SK-N-SH (cell line): ENCODE measurements at regions not wholly inside any gene's neighbourhood (a gene's known extent, or its start where the extent isn't known, plus 50 kb on each side); places are given as distances from the start of the nearest gene placed in this dataset.

ENCODE experiments used
- CTCF ChIA-PET: fragments of 300-600, 350-600 bp; formaldehyde crosslinking; extraction: SDS; loops from one replicate; lab custom pipeline; 2021; lab: Yijun Ruan, JAX
- POLR2A ChIA-PET: fragments of 350-600 bp; sonication (Branson Sonifier 250); formaldehyde crosslinking; extraction: SDS; loops from one replicate; lab custom pipeline; 2020; ENCODE audit warnings: antibody characterized with exemption, inconsistent platforms; lab: Yijun Ruan, JAX
- DNase-seq: peaks from one replicate; pipeline ENCODE4 v3.0.0; 2012
- H2AFZ ChIP-seq: fragments of 200-600 bp; sonication (generic); 2 replicates; pipeline ENCODE4 v1.8.1; 2016; ENCODE audit warnings: antibody characterized with exemption, mild to moderate bottlenecking, low read depth
- H3F3A ChIP-seq: fragments of 200-600 bp; sonication (generic); replicated peaks from 2 replicates; pipeline ENCODE3; 2016; ENCODE audit warnings: antibody characterized with exemption, mild to moderate bottlenecking; ENCODE audit not compliant: insufficient read depth
- H3K27ac ChIP-seq, 2 experiments: fragments of 200-500 bp in 1 of 2; fragments of 200-600 bp in 1 of 2; sonication (Bioruptor generic) in 1 of 2; sonication (generic), shearing (Covaris generic) in 1 of 2; 2 replicates each; pipeline versions ENCODE4 v1.5.1 to v1.6.1; 2014 to 2016; ENCODE audit warnings: low read depth in 2 of 2, inconsistent platforms in 1 of 2, low read length in 1 of 2, mild to moderate bottlenecking in 1 of 2, mixed read lengths in 1 of 2
- H3K27me3 ChIP-seq: fragments of 200-600 bp; sonication (generic), shearing (Covaris generic); 2 replicates; pipeline ENCODE4 v1.6.1; 2016; ENCODE audit warnings: mixed run types; ENCODE audit not compliant: insufficient read depth
- H3K36me3 ChIP-seq, 2 experiments: fragments of 200-500 bp in 1 of 2; fragments of 200-600 bp in 1 of 2; sonication (Bioruptor generic) in 1 of 2; sonication (generic) in 1 of 2; replicated peaks in 1 of 2; 2 replicates each; pipeline versions ENCODE3 to v1.5.1; 2014 to 2016; ENCODE audit warnings: low read length in 1 of 2, mild to moderate bottlenecking in 1 of 2; ENCODE audit not compliant: insufficient read depth in 2 of 2, control insufficient read depth in 1 of 2
- H3K4me1 ChIP-seq, 2 experiments: fragments of 200-500 bp in 1 of 2; fragments of 200-600 bp in 1 of 2; sonication (Bioruptor generic) in 1 of 2; sonication (generic), shearing (Covaris generic) in 1 of 2; 2 replicates each; pipeline versions ENCODE4 v1.5.1 to v1.6.1; 2014 to 2016; ENCODE audit warnings: low read depth in 1 of 2, low read length in 1 of 2, mixed run types in 1 of 2; ENCODE audit not compliant: insufficient read depth in 2 of 2, control insufficient read depth in 1 of 2
- H3K4me2 ChIP-seq: fragments of 200-600 bp; sonication (generic), shearing (Covaris generic); 2 replicates; pipeline ENCODE4 v1.6.1; 2017; ENCODE audit warnings: mixed run types
- H3K4me3 ChIP-seq, 2 experiments: fragments of 200-500 bp in 1 of 2; fragments of 200-600 bp in 1 of 2; sonication (Bioruptor generic) in 1 of 2; sonication (generic), shearing (Covaris generic) in 1 of 2; 2 replicates each; pipeline versions ENCODE4 v1.5.1 to v1.8.1; 2014 to 2016; ENCODE audit warnings: low read depth in 2 of 2, inconsistent platforms in 1 of 2, low read length in 1 of 2, mild to moderate bottlenecking in 1 of 2, mixed read lengths in 1 of 2, moderate library complexity in 1 of 2
- H3K79me2 ChIP-seq: fragments of 200-600 bp; sonication (generic); 2 replicates; pipeline ENCODE4 v1.8.1; 2017; ENCODE audit warnings: mild to moderate bottlenecking; ENCODE audit not compliant: insufficient read depth
- H3K9ac ChIP-seq: fragments of 200-600 bp; sonication (generic); 2 replicates; pipeline ENCODE4 v1.6.1; 2017; ENCODE audit warnings: mixed run types
- H3K9me2 ChIP-seq: fragments of 200-600 bp; sonication (generic); 2 replicates; pipeline ENCODE4 v1.6.1; 2017; ENCODE audit warnings: mixed run types
- H3K9me3 ChIP-seq: fragments of 200-600 bp; sonication (generic); 2 replicates; pipeline ENCODE4 v1.6.1; 2017; ENCODE audit warnings: mixed run types, mild to moderate bottlenecking, moderate library complexity
- H4K20me1 ChIP-seq: fragments of 200-600 bp; sonication (generic); 2 replicates; pipeline ENCODE4 v1.6.1; 2017; ENCODE audit warnings: mild to moderate bottlenecking, mixed run types; ENCODE audit not compliant: insufficient read depth
- CHD2 ChIP-seq: fragments of 150-350 bp; IDR thresholded peaks from 2 replicates; pipeline ENCODE4 v1.6.1; 2018; ENCODE audit warnings: low read length; ENCODE audit not compliant: partially characterized antibody
- EP300 ChIP-seq, 2 experiments: IDR thresholded peaks; 2 replicates each; pipeline versions ENCODE4 v1.4.0 to v1.6.1; 2012; ENCODE audit warnings: borderline replicate concordance in 1 of 2, low read depth in 1 of 2, low read length in 1 of 2
- EZH2phosphoT487 ChIP-seq: fragments of 200-600 bp; sonication (generic); IDR thresholded peaks from 2 replicates; pipeline ENCODE4 v1.6.1; 2017; ENCODE audit warnings: low read depth, mixed run types, mild to moderate bottlenecking, antibody characterized with exemption, moderate library complexity, borderline replicate concordance
- FOSL2 ChIP-seq: IDR thresholded peaks from 2 replicates; pipeline ENCODE4 v1.4.0; 2012; ENCODE audit warnings: low read depth, mild to moderate bottlenecking, moderate library complexity, borderline replicate concordance
- FOXM1 ChIP-seq: IDR thresholded peaks from 2 replicates; pipeline ENCODE4 v1.4.0; 2012; ENCODE audit warnings: low read depth, mild to moderate bottlenecking
- GABPA ChIP-seq: IDR thresholded peaks from 2 replicates; pipeline ENCODE4 v1.4.0; 2012; ENCODE audit warnings: low read depth, mild to moderate bottlenecking
- GATA2 ChIP-seq: sonication (generic); formaldehyde crosslinking; IDR thresholded peaks from 2 replicates; pipeline ENCODE4 v1.5.0; 2020; ENCODE audit warnings: mild to moderate bottlenecking, missing genetic modification reagents
- JUND ChIP-seq: IDR thresholded peaks from 2 replicates; pipeline ENCODE4 v1.4.0; 2012
- MXI1 ChIP-seq: IDR thresholded peaks from 2 replicates; pipeline ENCODE4 v1.6.1; 2012; ENCODE audit warnings: mild to moderate bottlenecking, low read depth, low read length, improper control_type of control experiment
- RAD21 ChIP-seq: IDR thresholded peaks from 2 replicates; pipeline ENCODE4 v1.6.1; 2012; ENCODE audit warnings: mild to moderate bottlenecking, low read length
- RFX5 ChIP-seq: IDR thresholded peaks from 2 replicates; pipeline ENCODE4 v1.6.1; 2012; ENCODE audit warnings: mild to moderate bottlenecking, improper control_type of control experiment, low read length
- RXRA ChIP-seq: IDR thresholded peaks from 2 replicates; pipeline ENCODE4 v1.4.0; 2012; ENCODE audit warnings: low read depth, mild to moderate bottlenecking, borderline replicate concordance
- SIN3A ChIP-seq: IDR thresholded peaks from 2 replicates; pipeline ENCODE4 v1.6.1; 2012; ENCODE audit warnings: low read depth, mild to moderate bottlenecking, low read length, moderate library complexity, borderline replicate concordance
- SMC3 ChIP-seq: IDR thresholded peaks from 2 replicates; pipeline ENCODE4 v1.6.1; 2012; ENCODE audit warnings: low read depth, low read length, improper control_type of control experiment
- TAF1 ChIP-seq: IDR thresholded peaks from 2 replicates; pipeline ENCODE4 v1.6.1; 2012; ENCODE audit warnings: low read depth, mild to moderate bottlenecking, low read length, moderate library complexity, borderline replicate concordance
- TCF12 ChIP-seq: IDR thresholded peaks from 2 replicates; pipeline ENCODE4 v1.4.0; 2012
- TEAD4 ChIP-seq: IDR thresholded peaks from 2 replicates; pipeline ENCODE4 v1.4.0; 2012; ENCODE audit warnings: mild to moderate bottlenecking, borderline replicate concordance; ENCODE audit not compliant: insufficient read depth
- YY1 ChIP-seq: IDR thresholded peaks from 2 replicates; pipeline ENCODE4 v1.4.0; 2012; ENCODE audit warnings: low read depth, mild to moderate bottlenecking
- WGBS: methylation state at CpG from one replicate; pipeline ENCODE4 v1.1.6; 2017; ENCODE audit warnings: low lambda C conversion rate; 5-methylcytosine and 5-hydroxymethylcytosine counted together
- TF ChIP-seq, protein P1 (sequence below): IDR thresholded peaks from 2 replicates; pipeline ENCODE4 v1.6.1; 2012; ENCODE audit warnings: mild to moderate bottlenecking, low read depth, low read length, moderate library complexity
- TF ChIP-seq, protein P2 (sequence below): fragments of 200-600 bp; sonication (generic); IDR thresholded peaks from 2 replicates; pipeline ENCODE4 v1.6.1; 2017; ENCODE audit warnings: antibody characterized with exemption, mild to moderate bottlenecking, moderate library complexity

DNA sequence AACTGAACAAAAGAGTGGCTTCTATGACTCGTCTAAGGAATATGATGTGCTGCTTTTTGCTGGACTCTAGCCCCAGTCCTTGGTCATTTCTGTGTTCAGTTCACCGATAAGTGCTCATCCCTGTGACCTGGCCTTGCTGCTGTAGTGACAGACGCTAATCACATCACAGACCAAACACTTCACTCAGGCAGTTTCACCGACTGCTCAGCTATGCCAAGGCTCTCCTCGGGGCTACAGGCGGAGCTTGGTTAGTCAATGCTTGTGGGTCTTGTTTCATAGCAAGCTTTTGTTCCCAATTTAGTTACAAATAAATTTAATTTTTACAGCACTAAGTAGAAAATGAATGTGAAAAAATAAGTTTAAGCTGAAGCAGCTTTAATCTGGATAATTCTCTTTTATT is 190.8 kb upstream of the PRKCQ start:
- H2AFZ ChIP-seq: no peak overlapping the region
- H3K9ac ChIP-seq: no peak overlapping the region
- POLR2A ChIA-PET: no interaction called here

DNA sequence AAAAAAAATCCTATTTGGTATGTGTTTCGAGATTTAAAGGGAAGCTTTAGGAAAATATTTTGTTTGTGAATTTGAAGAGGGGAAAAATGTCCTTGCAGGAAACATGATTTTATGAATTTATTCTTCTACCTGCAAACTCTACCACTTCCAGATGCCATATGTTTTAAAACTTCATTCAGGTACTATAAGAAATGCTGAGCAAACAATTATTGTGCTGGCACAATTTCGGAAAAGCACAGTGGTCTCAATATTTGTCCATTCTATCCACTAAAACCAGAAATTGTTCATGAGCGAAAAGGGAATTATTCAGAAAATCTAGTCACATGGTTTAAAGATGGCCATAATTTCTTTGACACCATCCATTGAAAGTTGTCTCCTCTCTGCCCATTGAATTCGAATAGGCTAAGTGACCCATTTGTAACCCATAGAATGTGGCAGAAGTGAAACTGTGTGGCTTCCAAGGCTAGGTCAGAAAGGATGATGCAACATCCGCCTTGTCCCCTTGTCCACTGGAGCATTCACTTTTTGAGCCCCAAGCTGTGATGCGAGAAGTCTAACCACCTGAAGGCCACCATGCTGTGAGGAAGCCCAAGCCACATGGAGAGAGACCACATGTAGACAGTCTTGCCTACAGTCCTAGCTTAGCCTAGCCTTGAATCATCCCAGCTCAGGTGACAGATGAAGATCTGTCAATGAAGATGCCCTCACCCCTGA is 189.8 kb upstream of the PRKCQ start:
- no peak overlapping the region for H3K4me3 ChIP-seq
- ChIA-PET POLR2A (no interaction called here), CTCF (interaction anchor here (0.5 to 0.8 kb wide), 2 partner anchors 45 to 102 kb away, joined by 3 read pairs; no protein-coding TSS in a partner anchor)
- no peak overlapping the region for H3K9ac ChIP-seq
- no peak for DNase-seq
- H3K36me3 ChIP-seq: no peaks in the 10 kb centered on the region
- H3K79me2 ChIP-seq: no peaks in the 10 kb centered on the region
- H3K4me2 ChIP-seq: no peak overlapping the region
- H4K20me1 ChIP-seq: no peaks in the 10 kb centered on the region
- no peak overlapping the region for H3K27ac ChIP-seq
- no peaks in the 10 kb centered on the region for H3K27me3 ChIP-seq
- H3K9me3 ChIP-seq: no peaks in the 10 kb centered on the region
- H2AFZ ChIP-seq: no peak overlapping the region
- whole genome bisulfite sequencing: 71% methylated on average over 6 of the region's 6 CpGs
- no peaks in the 10 kb centered on the region; a peak in 1 of 4 replicates for H3K4me1 ChIP-seq
- no peaks in the 10 kb centered on the region for H3K9me2 ChIP-seq
- no peaks in the 10 kb centered on the region for H3F3A ChIP-seq
- no peak for TF ChIP-seq SMC3
- TF ChIP-seq CHD2: no peak
- TF ChIP-seq GATA2 (CRISPR knock-in tag): no peak
- TF ChIP-seq JUND: no peak
- TF ChIP-seq FOSL2: no peak
- no peak for TF ChIP-seq TCF12
- TF ChIP-seq TAF1: no peak
- TF ChIP-seq SIN3A: no peak
- TF ChIP-seq FOXM1: no peak
- no peak for TF ChIP-seq GABPA
- no peak for TF ChIP-seq YY1
- TF ChIP-seq EZH2phosphoT487: no peak
- no peak for TF ChIP-seq RXRA

More for the DNA sequence above, 190.8 kb upstream of the PRKCQ start:
- CTCF ChIA-PET: interaction anchor here (0.7 kb wide), 1 partner anchor 16 kb away, joined by 3 read pairs; no protein-coding TSS in a partner anchor
- Histone ChIP-seq H4K20me1 (no peaks in the 10 kb centered on the region), H3K4me1 (no peaks in the 10 kb centered on the region; a peak in 1 of 4 replicates), H3K9me2 (no peaks in the 10 kb centered on the region), H3K27me3 (no peaks in the 10 kb centered on the region), H3F3A (no peaks in the 10 kb centered on the region), H3K27ac (no peak overlapping the region), H3K4me3 (no peak overlapping the region), H3K9me3 (no peaks in the 10 kb centered on the region), H3K36me3 (no peaks in the 10 kb centered on the region), H3K4me2 (no peak overlapping the region), H3K79me2 (no peaks in the 10 kb centered on the region)
- TF ChIP-seq RFX5 (no peak), MXI1 (no peak), TEAD4 (no peak), RAD21 (no peak), EP300 (IDR thresholded peaks at IDR 0.05; ENCODE audit: borderline replicate concordance in 1 of 2, low read depth in 1 of 2, low read length in 1 of 2) (no peak)
- TF ChIP-seq, protein P1, sequence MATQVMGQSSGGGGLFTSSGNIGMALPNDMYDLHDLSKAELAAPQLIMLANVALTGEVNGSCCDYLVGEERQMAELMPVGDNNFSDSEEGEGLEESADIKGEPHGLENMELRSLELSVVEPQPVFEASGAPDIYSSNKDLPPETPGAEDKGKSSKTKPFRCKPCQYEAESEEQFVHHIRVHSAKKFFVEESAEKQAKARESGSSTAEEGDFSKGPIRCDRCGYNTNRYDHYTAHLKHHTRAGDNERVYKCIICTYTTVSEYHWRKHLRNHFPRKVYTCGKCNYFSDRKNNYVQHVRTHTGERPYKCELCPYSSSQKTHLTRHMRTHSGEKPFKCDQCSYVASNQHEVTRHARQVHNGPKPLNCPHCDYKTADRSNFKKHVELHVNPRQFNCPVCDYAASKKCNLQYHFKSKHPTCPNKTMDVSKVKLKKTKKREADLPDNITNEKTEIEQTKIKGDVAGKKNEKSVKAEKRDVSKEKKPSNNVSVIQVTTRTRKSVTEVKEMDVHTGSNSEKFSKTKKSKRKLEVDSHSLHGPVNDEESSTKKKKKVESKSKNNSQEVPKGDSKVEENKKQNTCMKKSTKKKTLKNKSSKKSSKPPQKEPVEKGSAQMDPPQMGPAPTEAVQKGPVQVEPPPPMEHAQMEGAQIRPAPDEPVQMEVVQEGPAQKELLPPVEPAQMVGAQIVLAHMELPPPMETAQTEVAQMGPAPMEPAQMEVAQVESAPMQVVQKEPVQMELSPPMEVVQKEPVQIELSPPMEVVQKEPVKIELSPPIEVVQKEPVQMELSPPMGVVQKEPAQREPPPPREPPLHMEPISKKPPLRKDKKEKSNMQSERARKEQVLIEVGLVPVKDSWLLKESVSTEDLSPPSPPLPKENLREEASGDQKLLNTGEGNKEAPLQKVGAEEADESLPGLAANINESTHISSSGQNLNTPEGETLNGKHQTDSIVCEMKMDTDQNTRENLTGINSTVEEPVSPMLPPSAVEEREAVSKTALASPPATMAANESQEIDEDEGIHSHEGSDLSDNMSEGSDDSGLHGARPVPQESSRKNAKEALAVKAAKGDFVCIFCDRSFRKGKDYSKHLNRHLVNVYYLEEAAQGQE: no peak
- TF ChIP-seq, protein P2, sequence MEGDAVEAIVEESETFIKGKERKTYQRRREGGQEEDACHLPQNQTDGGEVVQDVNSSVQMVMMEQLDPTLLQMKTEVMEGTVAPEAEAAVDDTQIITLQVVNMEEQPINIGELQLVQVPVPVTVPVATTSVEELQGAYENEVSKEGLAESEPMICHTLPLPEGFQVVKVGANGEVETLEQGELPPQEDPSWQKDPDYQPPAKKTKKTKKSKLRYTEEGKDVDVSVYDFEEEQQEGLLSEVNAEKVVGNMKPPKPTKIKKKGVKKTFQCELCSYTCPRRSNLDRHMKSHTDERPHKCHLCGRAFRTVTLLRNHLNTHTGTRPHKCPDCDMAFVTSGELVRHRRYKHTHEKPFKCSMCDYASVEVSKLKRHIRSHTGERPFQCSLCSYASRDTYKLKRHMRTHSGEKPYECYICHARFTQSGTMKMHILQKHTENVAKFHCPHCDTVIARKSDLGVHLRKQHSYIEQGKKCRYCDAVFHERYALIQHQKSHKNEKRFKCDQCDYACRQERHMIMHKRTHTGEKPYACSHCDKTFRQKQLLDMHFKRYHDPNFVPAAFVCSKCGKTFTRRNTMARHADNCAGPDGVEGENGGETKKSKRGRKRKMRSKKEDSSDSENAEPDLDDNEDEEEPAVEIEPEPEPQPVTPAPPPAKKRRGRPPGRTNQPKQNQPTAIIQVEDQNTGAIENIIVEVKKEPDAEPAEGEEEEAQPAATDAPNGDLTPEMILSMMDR: no peak
- no peak for DNase-seq
- WGBS: 37% methylated on average over 6 of the region's 6 CpGs
